Smooth muscle cell (in vitro differentiated cells): ENCODE measurements at regions not wholly inside any gene's neighbourhood (a gene's known extent, or its start where the extent isn't known, plus 50 kb on each side); places are given as distances from the start of the nearest gene placed in this dataset.

Experiments
- DNase-seq: peaks from one replicate; lab custom pipeline; 2025; ENCODE audit not compliant: unreplicated experiment; lab: John Stamatoyannopoulos, UW
- H2AFZ ChIP-seq: fragments of 200-600 bp; sonication (generic); 2 replicates; pipeline ENCODE4 v1.6.0; 2016; ENCODE audit warnings: antibody characterized with exemption, low read depth, mild to moderate bottlenecking
- H3F3A ChIP-seq: fragments of 200-600 bp; sonication (generic); 2 replicates; pipeline ENCODE4 v1.6.0; 2017; ENCODE audit warnings: antibody characterized with exemption, low read depth
- H3K27ac ChIP-seq: fragments of 200-600 bp; sonication (generic); 2 replicates; pipeline ENCODE4 v1.5.1; 2016; ENCODE audit warnings: low read depth, mild to moderate bottlenecking
- H3K27me3 ChIP-seq: fragments of 200-600 bp; sonication (generic); 2 replicates; pipeline ENCODE4 v1.6.1; 2016; ENCODE audit warnings: low read depth, mild to moderate bottlenecking
- H3K36me3 ChIP-seq: fragments of 200-600 bp; sonication (generic); 2 replicates; pipeline ENCODE4 v1.5.1; 2016; ENCODE audit warnings: low read depth
- H3K4me1 ChIP-seq: fragments of 200-600 bp; sonication (generic); 2 replicates; pipeline ENCODE4 v1.5.1; 2016; ENCODE audit warnings: low read depth
- H3K4me2 ChIP-seq: fragments of 200-600 bp; sonication (generic); 2 replicates; pipeline ENCODE4 v1.6.0; 2016; ENCODE audit warnings: mild to moderate bottlenecking
- H3K4me3 ChIP-seq: fragments of 200-600 bp; sonication (generic); 2 replicates; pipeline ENCODE4 v1.5.1; 2016; ENCODE audit warnings: mild to moderate bottlenecking
- H3K79me2 ChIP-seq: fragments of 200-600 bp; sonication (generic); 2 replicates; pipeline ENCODE4 v1.6.0; 2016; ENCODE audit warnings: low read depth, mild to moderate bottlenecking
- H3K9ac ChIP-seq: fragments of 200-600 bp; sonication (generic); 2 replicates; pipeline ENCODE4 v1.6.0; 2016; ENCODE audit warnings: low read depth
- H3K9me3 ChIP-seq: fragments of 200-600 bp; sonication (generic); replicated peaks from 2 replicates; pipeline ENCODE4 v1.5.1; 2016; ENCODE audit warnings: low read depth
- H4K20me1 ChIP-seq: fragments of 200-600 bp; sonication (generic); 2 replicates; pipeline ENCODE4 v1.6.0; 2016; ENCODE audit warnings: low read depth
- WGBS: methylation state at CpG from one replicate; pipeline ENCODE4 v1.1.7; 2016; ENCODE audit warnings: low lambda C conversion rate; 5-methylcytosine and 5-hydroxymethylcytosine counted together
- TF ChIP-seq, protein P1 (sequence below): fragments of 200-600 bp; sonication (generic); IDR thresholded peaks from 2 replicates; pipeline ENCODE4 v1.5.1; 2017; ENCODE audit warnings: borderline replicate concordance, mild to moderate bottlenecking, antibody characterized with exemption; ENCODE audit not compliant: insufficient read depth, poor library complexity, severe bottlenecking

- Histone ChIP-seq H3K36me3 (no peaks in the 10 kb centered on the region), H3K79me2 (no peaks in the 10 kb centered on the region), H4K20me1 (no peaks in the 10 kb centered on the region), H3K9ac (no peak overlapping the region), H2AFZ (no peak overlapping the region), H3K27me3 (no peaks in the 10 kb centered on the region), H3K4me1 (no peaks in the 10 kb centered on the region), H3K4me3 (no peak overlapping the region), H3K4me2 (no peak overlapping the region), H3K9me3 (no peaks in the 10 kb centered on the region), H3K27ac (no peak overlapping the region), H3F3A (no peaks in the 10 kb centered on the region)
- DNase-seq = no peak
- TF ChIP-seq, protein P1, sequence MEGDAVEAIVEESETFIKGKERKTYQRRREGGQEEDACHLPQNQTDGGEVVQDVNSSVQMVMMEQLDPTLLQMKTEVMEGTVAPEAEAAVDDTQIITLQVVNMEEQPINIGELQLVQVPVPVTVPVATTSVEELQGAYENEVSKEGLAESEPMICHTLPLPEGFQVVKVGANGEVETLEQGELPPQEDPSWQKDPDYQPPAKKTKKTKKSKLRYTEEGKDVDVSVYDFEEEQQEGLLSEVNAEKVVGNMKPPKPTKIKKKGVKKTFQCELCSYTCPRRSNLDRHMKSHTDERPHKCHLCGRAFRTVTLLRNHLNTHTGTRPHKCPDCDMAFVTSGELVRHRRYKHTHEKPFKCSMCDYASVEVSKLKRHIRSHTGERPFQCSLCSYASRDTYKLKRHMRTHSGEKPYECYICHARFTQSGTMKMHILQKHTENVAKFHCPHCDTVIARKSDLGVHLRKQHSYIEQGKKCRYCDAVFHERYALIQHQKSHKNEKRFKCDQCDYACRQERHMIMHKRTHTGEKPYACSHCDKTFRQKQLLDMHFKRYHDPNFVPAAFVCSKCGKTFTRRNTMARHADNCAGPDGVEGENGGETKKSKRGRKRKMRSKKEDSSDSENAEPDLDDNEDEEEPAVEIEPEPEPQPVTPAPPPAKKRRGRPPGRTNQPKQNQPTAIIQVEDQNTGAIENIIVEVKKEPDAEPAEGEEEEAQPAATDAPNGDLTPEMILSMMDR = no peak
- 88% methylated on average over 3 of the region's 3 CpGs for WGBS
Observed at GRCh38 chr2:146235158-146235557, 1609.7 kb upstream of the ACVR2A start.

DNA sequence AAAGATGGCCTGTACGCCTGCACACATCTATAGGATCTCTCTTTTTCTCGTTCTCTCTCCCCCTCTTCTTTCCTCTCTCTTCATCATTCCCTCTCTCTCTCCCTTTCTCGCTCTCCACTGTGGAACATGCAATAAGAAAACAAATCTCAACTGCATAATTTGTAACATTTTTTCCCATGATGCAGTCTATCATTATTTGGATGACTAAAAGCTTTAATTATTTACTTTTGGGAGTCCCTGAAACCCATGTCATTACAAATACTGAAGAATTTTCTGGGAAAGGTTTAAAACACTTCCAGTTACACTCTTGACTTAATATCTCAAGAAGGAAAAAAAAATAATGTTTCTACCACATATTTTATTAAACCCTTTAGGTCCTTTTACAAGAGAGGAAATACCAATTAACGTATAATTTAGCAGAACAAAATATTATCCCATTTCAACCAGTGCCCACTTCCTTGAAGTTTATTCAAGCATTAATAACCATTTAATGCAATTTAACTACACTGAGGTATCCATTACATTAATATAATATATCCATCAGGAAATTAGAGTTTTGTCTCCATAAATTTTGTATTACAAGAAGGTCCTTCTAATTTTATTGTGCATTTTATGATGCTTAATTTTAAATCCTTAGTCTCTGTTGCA, 1615.2 kb upstream of the ACVR2A start:
- Histone ChIP-seq H3F3A (no peaks in the 10 kb centered on the region), H3K79me2 (no peaks in the 10 kb centered on the region), H3K9ac (no peak overlapping the region), H3K9me3 (no peaks in the 10 kb centered on the region), H2AFZ (no peak overlapping the region), H3K36me3 (no peaks in the 10 kb centered on the region), H3K27me3 (no peaks in the 10 kb centered on the region), H4K20me1 (no peaks in the 10 kb centered on the region), H3K4me1 (no peaks in the 10 kb centered on the region), H3K4me2 (no peak overlapping the region), H3K4me3 (no peak overlapping the region), H3K27ac (no peak overlapping the region)
- DNase-seq = no peak
- TF ChIP-seq, protein P1 = no peak
- WGBS = 95% methylated on average over 4 of the region's 4 CpGs

DNA sequence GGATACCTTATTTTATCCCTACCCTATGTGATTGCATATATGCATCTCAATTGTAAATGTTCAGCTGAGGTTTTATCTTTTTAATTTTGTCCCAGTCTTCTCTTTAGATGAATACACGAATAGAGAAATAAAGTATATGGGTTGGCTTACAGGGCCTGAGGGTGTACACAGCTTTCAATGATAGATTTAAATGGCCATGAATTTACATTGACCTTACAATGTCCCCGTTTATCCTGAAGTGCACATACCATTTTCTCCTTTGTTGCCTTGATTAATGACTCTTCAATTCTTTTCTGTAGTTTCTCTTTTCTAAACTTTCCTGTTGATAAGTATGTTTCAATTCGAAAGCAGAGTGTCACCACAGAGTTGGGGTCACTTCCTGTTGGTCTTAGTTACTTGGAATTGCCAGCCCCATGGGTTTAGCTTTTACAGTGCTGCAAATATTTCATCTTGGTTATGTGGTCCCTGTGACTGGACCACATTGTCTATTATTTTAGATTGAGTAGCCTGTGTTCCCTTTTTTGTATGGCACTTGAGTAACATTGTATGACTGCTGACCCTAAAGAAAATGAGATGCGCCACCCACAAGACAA, 1616.3 kb upstream of the ACVR2A start:
- no peak for DNase-seq
- no peak overlapping the region for H3K4me2 ChIP-seq
- no peak overlapping the region for H3K4me3 ChIP-seq
- H3F3A ChIP-seq = no peaks in the 10 kb centered on the region
- H3K27ac ChIP-seq = no peak overlapping the region
- no peaks in the 10 kb centered on the region for H3K9me3 ChIP-seq
- 90% methylated on average over 4 of the region's 4 CpGs for WGBS
- no peak overlapping the region for H3K9ac ChIP-seq
- H4K20me1 ChIP-seq = no peaks in the 10 kb centered on the region
- H2AFZ ChIP-seq = no peak overlapping the region
- H3K4me1 ChIP-seq = no peaks in the 10 kb centered on the region
- TF ChIP-seq, protein P1 = no peak
- H3K27me3 ChIP-seq = no peaks in the 10 kb centered on the region
- no peaks in the 10 kb centered on the region for H3K79me2 ChIP-seq
- H3K36me3 ChIP-seq = no peaks in the 10 kb centered on the region

DNA sequence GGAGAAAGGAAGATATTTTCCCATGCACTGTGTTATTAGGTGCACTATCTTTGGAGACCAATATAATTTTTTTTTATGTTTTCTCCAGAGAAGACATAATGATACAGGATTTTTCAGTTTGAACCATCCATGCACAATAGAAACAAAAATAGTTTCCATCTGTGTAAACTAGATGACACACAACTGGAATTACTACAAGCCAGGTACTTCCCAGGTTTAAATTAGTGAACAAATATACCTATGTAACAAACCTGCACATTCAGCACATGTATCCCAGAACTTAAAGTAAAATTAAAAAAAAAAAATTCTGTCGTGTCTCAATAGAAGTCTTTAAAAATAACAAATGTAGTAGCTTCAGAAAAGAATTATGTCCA, 1616.8 kb upstream of the ACVR2A start:
- Histone ChIP-seq H3K27ac (no peak overlapping the region), H3K4me1 (no peaks in the 10 kb centered on the region), H3K4me2 (no peak overlapping the region), H3K9me3 (no peaks in the 10 kb centered on the region), H3K79me2 (no peaks in the 10 kb centered on the region), H3F3A (no peaks in the 10 kb centered on the region), H4K20me1 (no peaks in the 10 kb centered on the region), H3K4me3 (no peak overlapping the region), H2AFZ (no peak overlapping the region), H3K27me3 (no peaks in the 10 kb centered on the region), H3K9ac (no peak overlapping the region), H3K36me3 (no peaks in the 10 kb centered on the region)
- 97% methylated on average over 1 of the region's 1 CpG for WGBS
- TF ChIP-seq, protein P1 = no peak
- DNase-seq = no peak
